Hematopoietic multipotent progenitor cell treated with erythropoietin and hydrocortisone succinate and interleukin-3 and kit ligand, for 8 days (in vitro differentiated cells): ENCODE measurements at regions not wholly inside any gene's neighbourhood (a gene's known extent, or its start where the extent isn't known, plus 50 kb on each side); places are given as distances from the start of the nearest gene placed in this dataset.
"Not testable (repeated sequence)": the region's sequence is repeated elsewhere in the genome, so short reads cannot be mapped to it uniquely, and the experiment has no call there.

Source experiments
- DNase-seq: peaks from one replicate; pipeline ENCODE4 v3.0.0-alpha.2; 2015

DNA sequence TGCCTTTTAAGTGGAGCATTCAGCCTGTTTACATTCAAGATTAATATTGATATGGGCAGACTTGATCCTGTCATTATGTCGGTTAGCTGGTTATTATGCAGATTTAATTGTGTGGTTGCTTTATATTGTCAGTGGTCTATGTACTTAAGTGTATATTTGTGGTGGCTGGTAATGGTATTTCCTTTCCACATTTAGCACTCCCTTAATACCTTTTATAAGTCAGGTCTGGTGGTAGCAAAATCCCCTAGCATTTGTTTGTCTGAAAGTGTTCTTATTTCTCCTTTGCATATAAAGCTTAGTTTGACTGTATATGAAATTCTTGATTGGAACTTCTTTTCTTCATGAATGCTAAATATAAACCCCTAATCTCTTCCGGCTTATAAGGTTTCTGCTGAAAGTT, 403.7 kb upstream of the EPHA5 start:
- DNase-seq = no peak

DNA sequence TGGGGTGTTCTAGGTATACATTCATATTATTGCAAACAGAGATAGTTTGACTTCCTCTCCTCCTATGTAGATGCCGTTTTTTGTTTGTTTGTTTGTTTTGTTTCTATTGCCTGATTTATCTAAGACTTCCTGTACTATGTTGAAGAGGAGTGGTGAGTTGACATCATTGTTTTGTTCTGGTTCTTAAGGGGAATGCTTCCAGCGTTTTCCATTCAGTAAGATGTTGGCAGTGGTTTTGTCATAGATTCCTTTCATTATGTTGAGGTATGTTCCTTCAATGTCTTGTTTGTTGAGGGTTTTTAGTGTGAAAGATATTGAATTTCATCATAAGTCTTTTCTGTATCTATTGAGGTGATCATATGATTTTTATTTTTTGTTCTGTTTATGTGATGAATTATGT, 401.6 kb upstream of the EPHA5 start:
- DNase-seq = no peak

DNA sequence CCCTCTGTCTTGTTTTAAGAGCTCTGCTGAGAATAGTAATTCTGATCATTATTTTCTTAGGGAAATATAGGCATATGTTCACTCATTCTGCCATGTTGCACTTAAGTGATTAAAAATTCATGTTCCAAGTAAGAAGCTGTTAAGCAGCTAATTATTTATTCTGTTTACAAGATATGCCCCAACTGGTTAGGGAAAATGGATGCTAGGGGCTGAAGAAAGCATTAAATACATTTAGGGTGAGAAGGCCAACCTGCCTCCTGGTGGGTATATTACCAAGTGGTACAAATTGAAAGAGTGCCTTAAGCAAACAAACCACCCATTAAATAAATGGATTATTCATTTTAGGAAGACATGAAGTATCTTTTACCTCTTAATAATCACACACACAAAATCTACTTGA, 392.6 kb upstream of the EPHA5 start:
- DNase-seq = no peak

- DNase-seq = no peak
Observed at GRCh38 chr4:66062044-66062443, 391.8 kb upstream of the EPHA5 start.

DNA sequence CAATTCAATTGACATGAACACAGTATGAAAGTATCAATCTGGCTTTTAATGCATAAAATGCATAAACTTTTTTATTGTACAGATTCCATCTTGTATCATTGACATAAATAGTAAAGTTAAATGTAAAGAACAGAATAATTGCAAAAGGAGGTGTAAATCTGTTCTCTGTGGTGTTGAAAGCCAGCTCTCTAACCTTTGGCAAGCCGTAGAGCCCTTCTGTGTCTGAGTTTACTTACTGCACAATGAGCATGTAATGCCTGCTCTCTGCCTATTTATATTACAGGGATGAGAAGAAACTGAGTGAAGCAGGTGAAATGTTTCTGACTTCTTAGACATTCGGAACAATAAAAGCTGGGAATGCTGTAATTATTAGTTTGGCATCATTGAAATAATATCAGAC, 389.3 kb upstream of the EPHA5 start:
- DNase-seq = no peak

DNA sequence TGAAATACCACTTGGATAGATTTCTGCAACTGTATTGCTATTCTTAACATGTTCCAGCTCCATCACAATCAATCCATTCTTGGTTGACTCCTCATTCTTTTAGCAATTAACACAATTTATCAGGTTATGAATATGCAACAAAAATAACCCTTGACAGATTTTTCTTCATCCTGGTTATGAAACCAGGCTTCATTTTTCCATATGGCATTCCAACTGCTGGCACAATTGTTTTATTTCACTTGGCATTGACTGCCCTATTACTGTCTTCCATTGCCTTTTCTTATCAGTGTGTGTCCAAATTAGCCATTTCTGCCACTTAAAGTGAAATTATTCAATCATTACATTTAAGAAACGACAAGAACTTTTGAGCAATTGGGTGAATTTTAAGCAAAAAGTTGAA, 388.8 kb upstream of the EPHA5 start:
- DNase-seq = no peak

GRCh38 chr4:66055999-66056398, 385.7 kb upstream of the EPHA5 start:
- DNase-seq = no peak

DNA sequence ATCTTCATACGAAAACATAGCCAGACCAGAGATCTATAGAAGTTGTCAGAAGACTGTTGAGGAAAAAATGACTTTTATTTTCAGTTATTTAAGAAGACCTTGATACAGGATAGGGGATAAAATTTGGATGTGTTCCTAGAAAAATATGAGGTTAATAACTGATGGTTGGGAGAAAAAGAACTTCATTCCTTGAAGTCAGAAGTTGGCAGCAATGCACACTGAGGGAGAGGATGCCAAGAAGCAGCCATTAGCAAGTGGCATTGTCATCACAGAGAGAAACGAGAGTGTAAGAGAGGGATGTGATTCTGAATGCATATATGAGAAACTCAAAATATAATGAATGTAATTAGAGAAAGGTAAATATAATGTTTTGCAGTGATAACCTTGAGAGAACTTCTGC, 382.1 kb upstream of the EPHA5 start:
- DNase-seq = no peak

- DNase-seq = no peak
Observed at GRCh38 chr4:66048861-66049260, 378.6 kb upstream of the EPHA5 start.

GRCh38 chr4:66045913-66046312, 375.6 kb upstream of the EPHA5 start:
- no peak for DNase-seq

DNA sequence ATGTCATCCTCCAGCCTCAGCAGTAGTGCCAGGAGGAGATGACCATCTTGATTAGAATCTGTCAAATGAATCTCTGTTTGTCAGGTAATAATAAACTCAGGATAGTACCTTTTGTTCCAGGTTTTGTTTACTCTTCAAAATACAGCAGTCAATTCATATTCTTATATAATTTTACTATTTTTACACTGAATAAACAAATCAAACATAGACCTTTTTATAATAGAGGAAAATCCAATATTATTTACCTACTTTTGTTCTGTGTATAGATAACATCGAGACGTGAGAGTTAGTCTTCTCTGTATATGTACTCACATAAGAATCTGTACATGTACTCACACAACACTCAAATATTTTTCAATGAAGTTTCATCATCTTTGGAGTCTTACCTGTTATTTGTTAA, 365.4 kb upstream of the EPHA5 start:
- no peak for DNase-seq

DNA sequence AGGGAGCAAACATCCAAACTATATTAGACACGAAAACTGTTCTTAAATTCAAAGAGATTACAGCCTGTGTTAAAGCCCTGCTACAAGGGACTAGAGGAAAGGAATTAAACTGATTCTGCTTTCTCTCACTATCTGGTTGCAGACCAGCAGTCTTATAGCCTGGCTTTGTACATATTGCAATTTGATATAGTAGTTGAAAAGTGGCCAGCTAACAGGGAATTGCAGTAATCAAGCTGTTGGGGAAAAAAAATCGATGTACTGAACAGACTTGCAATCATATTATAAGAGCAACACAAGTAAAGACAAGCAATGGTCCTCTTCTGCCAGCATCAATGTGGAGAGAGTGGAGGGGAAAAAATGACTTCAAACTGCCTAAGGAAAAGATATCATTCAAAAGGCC, 364.4 kb upstream of the EPHA5 start:
- DNase-seq = no peak

GRCh38 chr4:66034262-66034661, 364.0 kb upstream of the EPHA5 start:
- no peak for DNase-seq

DNA sequence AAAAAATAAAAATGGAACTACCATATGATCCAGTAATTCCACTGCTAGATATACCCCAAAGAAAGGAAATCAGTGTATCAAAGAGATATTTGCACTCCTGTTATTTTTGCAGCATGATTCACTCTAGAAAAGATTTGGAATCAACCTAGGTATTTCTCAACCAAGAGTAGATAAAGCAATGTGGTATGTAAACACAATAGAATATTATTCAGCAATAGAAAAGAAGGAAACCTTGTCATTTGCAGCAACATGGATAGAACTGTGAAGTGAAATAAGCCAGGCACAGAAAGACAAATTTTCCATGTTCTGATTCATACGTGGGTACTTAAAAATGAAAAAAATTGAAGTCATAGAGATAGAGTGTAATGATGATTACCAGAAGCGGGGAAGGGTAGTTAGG, 362.3 kb upstream of the EPHA5 start:
- DNase-seq = no peak

GRCh38 chr4:66028668-66029067, 358.4 kb upstream of the EPHA5 start:
- no peak for DNase-seq

DNA sequence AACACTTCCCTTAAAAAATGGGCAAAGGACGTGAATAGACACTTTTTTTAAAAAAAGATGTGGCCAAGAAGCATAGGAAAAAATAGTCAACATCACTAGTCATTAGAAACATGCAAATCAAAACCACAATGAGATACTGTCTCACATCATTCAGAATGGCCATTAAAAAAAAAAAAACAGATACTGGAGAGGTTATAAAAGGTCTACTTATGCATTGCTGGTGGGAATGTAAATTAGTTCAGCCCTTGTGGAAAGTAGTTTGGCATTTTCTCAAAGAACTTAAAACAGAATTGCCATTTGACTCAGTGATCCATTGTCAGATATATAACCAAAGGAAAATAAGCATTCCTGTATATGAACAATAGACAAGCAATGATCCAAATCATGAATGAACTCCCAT, 352.8 kb upstream of the EPHA5 start:
- no peak for DNase-seq

- no peak for DNase-seq
Observed at GRCh38 chr4:66017671-66018070, 347.4 kb upstream of the EPHA5 start.

GRCh38 chr4:66016240-66016639, 346.0 kb upstream of the EPHA5 start:
- DNase-seq = no peak

DNA sequence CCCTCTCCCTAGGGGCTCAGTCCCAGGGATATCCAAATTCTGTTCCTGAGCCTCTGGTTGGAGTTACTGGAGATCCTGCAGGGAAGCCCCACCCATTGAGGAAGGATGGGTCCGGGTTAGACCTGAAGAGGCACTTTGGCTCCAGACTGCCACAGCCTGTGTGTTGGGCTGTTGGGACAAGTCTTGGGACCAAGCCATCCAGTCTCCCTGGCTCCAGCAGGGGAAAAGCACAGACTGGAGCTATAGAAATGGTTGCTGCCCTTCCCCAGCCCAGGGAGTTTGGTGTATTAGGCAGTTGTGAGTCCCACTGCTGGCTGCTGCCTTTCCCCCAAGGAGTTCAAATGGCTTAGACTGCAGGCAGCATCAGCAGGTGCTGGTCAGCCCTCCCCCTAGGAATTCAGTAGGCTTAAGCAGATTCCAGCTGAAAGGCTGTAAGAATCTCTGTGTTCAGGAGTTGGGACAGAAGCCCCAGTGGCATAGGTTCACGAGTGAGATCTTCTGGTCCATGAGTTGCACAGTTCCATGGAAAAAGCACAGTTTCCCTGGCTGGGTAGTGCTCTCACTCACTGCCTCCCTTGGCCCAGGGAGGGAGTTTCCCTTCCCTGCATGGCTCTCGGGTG, 344.0 kb upstream of the EPHA5 start:
- DNase-seq = no peak

GRCh38 chr4:66000510-66001117, 330.3 kb upstream of the EPHA5 start:
- DNase-seq = no peak

- no peak for DNase-seq
Observed at GRCh38 chr4:65999518-65999871, 329.2 kb upstream of the EPHA5 start.

DNA sequence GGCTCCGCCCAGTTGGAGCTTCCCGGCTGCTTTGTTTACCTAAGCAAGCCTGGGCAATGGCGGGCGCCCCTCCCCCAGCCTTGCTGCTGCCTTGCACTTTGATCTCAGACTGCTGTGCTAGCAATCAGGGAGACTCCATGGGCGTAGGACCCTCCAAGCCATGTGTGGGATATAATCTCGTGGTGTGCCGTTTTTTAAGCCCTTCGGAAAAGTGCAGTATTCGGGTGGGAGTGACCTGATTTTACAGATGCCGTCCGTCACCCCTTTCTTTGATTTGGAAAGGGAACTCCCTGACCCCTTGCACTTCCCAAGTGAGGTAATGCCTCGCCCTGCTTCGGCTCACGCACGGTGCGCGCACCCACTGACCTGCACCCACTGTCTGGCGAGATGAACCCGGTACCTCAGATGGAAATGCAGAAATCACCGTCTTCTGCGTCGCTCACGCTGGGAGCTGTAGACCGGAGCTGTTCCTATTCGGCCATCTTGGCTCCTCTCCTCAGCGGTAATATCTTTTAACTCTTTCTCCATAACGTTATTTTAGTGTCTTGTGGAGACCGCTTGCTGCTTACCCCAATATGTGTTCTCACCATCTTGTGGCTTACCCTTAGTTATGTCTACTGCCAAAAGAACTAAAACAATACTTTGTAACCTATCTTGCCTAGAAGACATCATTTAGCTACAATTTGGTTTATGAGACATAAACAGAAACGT, 328.7 kb upstream of the EPHA5 start:
- not testable (repeated sequence) for DNase-seq

DNA sequence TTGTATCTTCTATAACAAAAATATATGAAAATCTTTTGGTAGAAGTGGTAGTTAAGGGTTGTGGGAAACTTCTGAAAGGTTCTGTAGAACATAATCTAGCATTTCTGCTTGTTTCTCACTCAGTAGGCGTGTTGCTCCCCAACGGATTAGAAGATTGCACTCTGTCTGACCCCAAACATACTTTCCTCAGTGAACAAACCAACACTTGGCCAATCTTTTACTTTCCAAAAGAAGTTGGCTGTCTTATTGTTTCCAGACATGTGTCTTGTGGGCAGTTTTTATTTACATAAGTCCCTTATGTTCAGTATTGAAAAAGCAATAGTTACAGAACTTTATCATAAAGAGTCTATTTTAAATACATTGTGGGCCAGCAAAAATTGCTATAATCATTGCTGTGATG, 312.8 kb upstream of the EPHA5 start:
- no peak for DNase-seq

DNA sequence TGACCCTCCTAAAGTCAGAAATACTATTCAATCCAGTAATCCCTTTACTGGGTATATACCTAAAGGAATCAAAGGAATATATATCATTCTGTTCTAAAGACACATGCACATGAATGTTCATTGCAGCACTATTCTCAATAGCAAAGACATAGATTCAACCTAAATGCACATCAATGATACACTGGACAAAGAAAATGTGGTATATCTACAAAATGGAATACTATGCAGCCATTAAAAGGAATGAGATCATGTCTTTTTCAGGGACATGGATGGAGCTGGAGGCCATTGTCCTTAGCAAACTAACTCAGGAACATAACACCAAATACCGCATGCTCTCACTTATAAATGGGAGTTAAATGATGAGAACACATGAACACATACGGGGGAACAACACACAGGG, 306.0 kb upstream of the EPHA5 start:
- DNase-seq = no peak

DNA sequence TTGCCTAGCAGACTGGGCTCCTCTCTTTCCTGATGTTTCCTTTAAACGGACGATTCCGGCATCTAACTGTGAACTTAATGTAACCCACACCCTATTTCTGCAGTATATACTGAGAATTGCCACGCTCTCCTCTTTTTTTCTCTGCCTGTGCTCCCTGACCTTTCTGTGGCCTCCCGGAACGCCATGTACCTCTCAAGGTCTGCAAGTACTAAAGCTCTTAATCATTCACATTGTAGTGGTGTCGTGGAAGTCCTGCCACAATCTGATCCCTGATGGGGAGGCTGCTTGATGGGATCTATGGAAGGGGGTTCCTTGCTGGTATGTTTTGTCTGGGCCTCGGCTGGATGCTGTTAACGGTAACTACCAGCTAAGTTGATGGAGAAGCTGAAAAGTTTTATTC, 302.9 kb upstream of the EPHA5 start:
- DNase-seq = no peak
